GM21360 (cell line): ENCODE measurements at regions not wholly inside any gene's neighbourhood (a gene's known extent, or its start where the extent isn't known, plus 50 kb on each side); places are given as distances from the start of the nearest gene placed in this dataset.
A peak's percentile ranks its signal among the peaks of the same experiment; 100 is the strongest.

Experiments
- ATAC-seq: cut with Tn5 transposase; IDR thresholded peaks from one replicate; pipeline ENCODE4 v1.9.1; 2021; ENCODE audit warnings: mild to moderate bottlenecking, moderate library complexity; ENCODE audit not compliant: unreplicated experiment

- no peak for ATAC-seq
Observed at GRCh38 chr6:112697265-112697664, 350.1 kb downstream of the RFPL4B start.

DNA sequence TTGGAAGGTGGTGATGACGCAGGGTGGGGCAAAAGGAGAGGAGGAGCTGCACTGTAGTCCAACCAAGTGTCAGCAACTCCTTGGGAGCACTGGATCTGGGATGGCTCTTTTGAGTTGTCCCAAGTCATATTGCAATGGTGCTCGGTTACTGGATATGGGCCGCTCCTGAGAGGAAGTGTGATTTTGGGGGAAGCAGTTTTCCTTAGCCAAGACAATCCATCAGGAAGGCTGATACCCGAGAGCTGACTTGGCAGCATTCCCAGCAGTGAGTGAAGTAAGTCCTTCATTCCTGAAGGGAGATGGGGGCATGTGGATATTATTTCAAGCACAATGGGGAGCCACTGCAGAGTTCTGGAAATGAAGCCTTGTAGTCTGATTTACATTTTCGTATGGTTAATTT is 354.1 kb downstream of the RFPL4B start:
- ATAC-seq: no peak

GRCh38 chr6:112710710-112711109 is 363.6 kb downstream of the RFPL4B start:
- no peak for ATAC-seq

- no peak for ATAC-seq
Observed at GRCh38 chr6:112713402-112713801, 366.3 kb downstream of the RFPL4B start.

GRCh38 chr6:112717401-112717800 is 370.3 kb downstream of the RFPL4B start:
- no peak for ATAC-seq

DNA sequence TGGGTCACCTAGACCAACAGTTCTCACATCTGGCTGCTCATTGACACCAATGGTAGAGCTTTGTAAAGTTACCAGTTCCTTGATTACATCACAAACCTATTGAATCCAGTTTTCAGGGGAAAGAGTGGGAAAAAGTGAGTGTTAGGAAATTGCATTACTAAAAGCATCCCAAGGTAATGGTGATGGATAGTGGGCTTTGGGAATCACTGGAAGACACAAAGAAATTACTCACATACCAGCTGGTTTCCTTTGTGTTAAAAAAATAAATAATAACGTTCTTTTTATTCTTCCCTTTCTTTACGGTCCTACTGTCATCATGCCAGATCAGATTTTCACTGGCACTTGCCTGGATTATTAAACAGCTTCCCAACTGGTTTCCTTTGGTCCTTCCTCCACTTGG is 370.7 kb downstream of the RFPL4B start:
- ATAC-seq: no peak

DNA sequence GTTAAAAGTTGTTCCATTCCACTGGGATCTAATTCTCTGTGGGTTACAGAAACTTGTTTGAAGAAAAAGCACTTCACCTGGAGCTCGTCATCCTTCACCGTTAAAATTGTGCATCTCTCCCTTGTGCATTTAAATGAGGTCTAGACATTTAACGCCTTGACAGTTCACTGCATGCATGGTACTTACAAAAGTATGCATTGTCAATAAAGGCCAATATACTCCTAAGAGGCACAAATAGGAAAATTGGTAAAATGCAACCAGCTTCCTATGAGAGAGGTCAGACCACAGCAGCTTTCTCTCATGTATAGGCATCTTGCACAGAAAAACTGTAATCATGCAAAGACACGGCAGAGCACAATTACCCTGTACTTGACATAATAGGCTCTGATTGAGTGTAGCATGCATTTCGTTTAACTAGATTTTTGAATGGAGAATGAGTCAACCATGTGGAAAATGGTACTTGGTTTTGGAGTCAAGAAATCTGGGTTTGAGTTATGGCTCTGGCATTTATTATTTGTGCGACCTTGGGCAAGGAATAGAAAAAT is 378.5 kb downstream of the RFPL4B start:
- ATAC-seq: no peak

GRCh38 chr6:112735129-112735528 is 388.0 kb downstream of the RFPL4B start:
- no peak for ATAC-seq

DNA sequence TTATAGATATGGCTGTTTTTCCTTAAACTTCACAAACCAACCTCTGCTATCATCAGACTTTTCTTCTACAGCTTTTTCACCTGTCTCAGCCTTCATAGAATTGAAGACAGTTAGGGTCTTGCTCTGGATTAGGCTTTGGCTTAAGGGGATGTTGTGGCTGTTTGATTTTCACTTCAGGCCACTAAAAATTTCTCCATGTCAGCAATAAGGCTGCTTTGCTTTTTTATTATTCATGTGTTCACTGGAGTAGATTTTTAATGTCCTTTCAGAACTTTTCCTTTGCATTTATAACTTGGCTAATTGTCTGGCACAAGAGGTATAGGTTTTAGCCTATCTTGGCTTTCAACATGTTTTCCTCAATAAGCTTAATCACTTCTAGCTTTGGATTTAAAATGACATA is 392.6 kb downstream of the RFPL4B start:
- ATAC-seq: no peak

GRCh38 chr6:112743323-112743722 is 396.2 kb downstream of the RFPL4B start:
- ATAC-seq: no peak

- no peak for ATAC-seq
Observed at GRCh38 chr6:112744827-112745226, 397.7 kb downstream of the RFPL4B start.

DNA sequence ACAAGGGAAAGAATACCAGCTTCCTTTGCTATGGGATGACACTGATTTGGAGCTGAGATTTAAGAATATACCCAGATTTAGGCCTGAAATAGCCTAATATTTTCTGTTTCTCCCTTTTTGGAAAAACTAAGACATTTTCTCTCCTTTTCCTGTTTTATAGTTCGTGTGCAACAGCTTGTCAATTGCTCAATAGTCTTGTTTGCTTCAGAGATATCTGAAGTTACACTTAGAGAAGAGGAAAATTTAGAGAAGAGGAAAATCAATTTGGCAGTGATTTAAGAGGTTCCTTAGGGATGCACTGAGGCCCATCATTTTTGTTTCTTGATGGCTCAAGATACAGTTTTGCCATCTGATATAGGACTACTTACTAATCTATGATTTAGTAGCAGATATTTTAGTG is 398.6 kb downstream of the RFPL4B start:
- ATAC-seq: no peak

DNA sequence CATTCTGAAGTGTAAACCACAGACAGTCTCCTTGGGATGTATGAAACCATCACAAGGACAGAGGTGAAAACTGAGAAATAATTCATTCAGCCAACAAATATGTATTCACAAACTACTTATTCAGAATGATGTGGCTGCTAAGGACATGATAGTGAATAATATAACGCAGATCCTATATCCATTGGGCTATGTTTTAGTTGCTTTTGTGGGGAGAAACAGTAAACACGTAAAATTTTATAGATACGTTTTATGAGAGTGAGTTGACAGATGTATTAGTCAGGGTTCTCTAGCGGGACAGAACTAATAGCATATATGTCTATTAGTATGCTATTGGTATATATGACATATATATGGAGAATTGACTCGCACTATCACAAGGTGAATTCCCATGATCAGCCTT is 402.5 kb downstream of the RFPL4B start:
- ATAC-seq: no peak

GRCh38 chr6:112752305-112752704 is 405.2 kb downstream of the RFPL4B start:
- ATAC-seq: no peak

- ATAC-seq: no peak
Observed at GRCh38 chr6:112752791-112753190, 405.7 kb downstream of the RFPL4B start.

DNA sequence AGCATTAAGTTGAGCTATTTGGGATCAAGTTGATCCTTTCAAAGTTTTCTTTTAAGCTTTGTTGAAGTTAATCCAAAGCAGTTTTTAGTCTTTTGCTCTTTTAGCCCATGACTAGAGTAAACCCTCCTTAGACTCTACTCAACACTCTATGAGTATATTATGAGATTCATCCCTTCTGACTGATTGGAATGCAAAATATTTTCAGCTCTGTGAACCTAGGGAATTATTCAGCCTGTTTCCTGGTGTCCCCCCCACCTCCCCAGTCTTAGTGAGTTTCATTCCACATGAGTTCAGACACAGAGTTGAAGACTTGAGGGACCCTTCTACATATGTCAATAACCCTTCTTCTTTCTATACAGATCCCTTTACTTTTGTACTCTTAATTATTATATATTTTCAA is 413.7 kb downstream of the RFPL4B start:
- ATAC-seq: no peak

GRCh38 chr6:112761740-112762139 is 414.6 kb downstream of the RFPL4B start:
- no peak for ATAC-seq

- no peak for ATAC-seq
Observed at GRCh38 chr6:112764377-112764776, 417.2 kb downstream of the RFPL4B start.

GRCh38 chr6:112770308-112770707 is 423.2 kb downstream of the RFPL4B start:
- ATAC-seq: no peak

- no peak for ATAC-seq
Observed at GRCh38 chr6:112773187-112773586, 426.1 kb downstream of the RFPL4B start.

- ATAC-seq: no peak
Observed at GRCh38 chr6:112774319-112774718, 427.2 kb downstream of the RFPL4B start.

DNA sequence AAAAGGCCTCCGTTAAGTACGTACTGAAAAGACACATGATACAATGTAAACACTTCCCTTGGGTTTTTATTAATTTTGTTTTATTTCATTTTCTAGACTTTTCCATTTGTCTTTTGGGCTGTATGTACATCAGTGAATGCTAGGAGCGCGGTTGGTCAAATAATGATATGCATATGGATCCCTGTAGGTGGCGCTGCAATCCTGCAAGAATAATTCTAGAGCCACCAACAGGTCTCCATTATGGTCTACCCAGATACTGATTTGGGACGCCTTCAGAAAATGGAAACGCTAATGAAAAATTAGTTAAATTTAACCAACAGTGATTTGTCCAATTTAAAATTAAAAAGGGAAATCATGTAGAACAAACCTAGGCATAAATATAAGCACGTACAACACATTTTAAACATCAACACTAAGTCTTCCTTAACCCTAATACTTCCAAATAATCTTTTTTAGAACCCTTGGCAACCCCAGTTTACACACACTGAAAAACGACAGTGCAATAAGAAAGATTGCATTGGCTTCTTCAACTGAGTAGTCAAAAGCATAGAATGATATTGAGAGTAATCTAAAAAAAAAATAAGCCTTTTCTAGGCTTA is 433.5 kb downstream of the RFPL4B start:
- ATAC-seq: peak; percentile 96

GRCh38 chr6:112781241-112781640 is 434.1 kb downstream of the RFPL4B start:
- ATAC-seq: no peak
